ENCODE measurements at regions not wholly inside any gene's neighbourhood (a gene's known extent, or its start where the extent isn't known, plus 50 kb on each side); places are given as distances from the start of the nearest gene placed in this dataset.

GRCh38 chr9:2984491-2984890 lies 140.6 kb upstream of the PUM3 start:
- no peak for DNase-seq

GRCh38 chr9:2979957-2980610 lies 136.2 kb upstream of the PUM3 start:
- DNase-seq, result no peak

- DNase-seq, result no peak
Measured at GRCh38 chr9:2972475-2972874, 128.6 kb upstream of the PUM3 start.

GRCh38 chr9:2970864-2971263 lies 127.0 kb upstream of the PUM3 start:
- no peak for DNase-seq

- DNase-seq, result no peak
Measured at GRCh38 chr9:2967766-2968165, 123.9 kb upstream of the PUM3 start.

GRCh38 chr9:2966565-2967300 lies 122.8 kb upstream of the PUM3 start:
- no peak for DNase-seq

GRCh38 chr9:2964470-2964869 lies 120.6 kb upstream of the PUM3 start:
- DNase-seq, result no peak

- no peak for DNase-seq
Measured at GRCh38 chr9:2963307-2963706, 119.4 kb upstream of the PUM3 start.

- DNase-seq, result no peak
Measured at GRCh38 chr9:2962471-2963172, 118.7 kb upstream of the PUM3 start.

- DNase-seq, result no peak
Measured at GRCh38 chr9:2958219-2958618, 114.3 kb upstream of the PUM3 start.

- DNase-seq, result no peak
Measured at GRCh38 chr9:2957656-2958200, 113.8 kb upstream of the PUM3 start.

- DNase-seq, result no peak
Measured at GRCh38 chr9:2955575-2955974, 111.7 kb upstream of the PUM3 start.

- no peak for DNase-seq
Measured at GRCh38 chr9:2939368-2939767, 95.5 kb upstream of the PUM3 start.

GRCh38 chr9:2936221-2936620 lies 92.3 kb upstream of the PUM3 start:
- DNase-seq, result no peak

GRCh38 chr9:2934883-2935282 lies 91.0 kb upstream of the PUM3 start:
- DNase-seq, result no peak

GRCh38 chr9:2934241-2934650 lies 90.4 kb upstream of the PUM3 start:
- DNase-seq, result no peak

- no peak for DNase-seq
Measured at GRCh38 chr9:2933165-2934095, 89.5 kb upstream of the PUM3 start.

- no peak for DNase-seq
Measured at GRCh38 chr9:2928411-2928810, 84.5 kb upstream of the PUM3 start.

GRCh38 chr9:2925016-2925415 lies 81.1 kb upstream of the PUM3 start:
- DNase-seq, result no peak

GRCh38 chr9:2924380-2924768 lies 80.5 kb upstream of the PUM3 start:
- no peak for DNase-seq

GRCh38 chr9:2923766-2924379 lies 80.0 kb upstream of the PUM3 start:
- no peak for DNase-seq

GRCh38 chr9:2919347-2919746 lies 75.5 kb upstream of the PUM3 start:
- DNase-seq, result no peak

Data from occipital lobe (tissue), 1 donor.